PC-3 (cell line): ENCODE measurements at regions not wholly inside any gene's neighbourhood (a gene's known extent, or its start where the extent isn't known, plus 50 kb on each side); places are given as distances from the start of the nearest gene placed in this dataset.

Experiments
- ATAC-seq: fragments of 200-7000 bp; cut with Tn5 transposase; 2 replicates; pipeline ENCODE4 v1.9.1; 2020; ENCODE audit warnings: mild to moderate bottlenecking, moderate library complexity
- BruUV-seq: library from RNA; stranded (reverse); fragments of 400-500 nt; replicated peaks from 2 replicates; lab custom pipeline; 2021; lab: Mats Ljungman, UMichigan
- CTCF ChIA-PET: fragments of 300-600 bp; sonication (Branson Sonifier 250); formaldehyde crosslinking; loops from one replicate; lab custom pipeline; 2022; ENCODE audit warnings: antibody characterized with exemption; lab: Charles Lee
- POLR2A ChIA-PET: fragments of 300-600 bp; sonication (Branson Sonifier 250); formaldehyde crosslinking; loops from one replicate; lab custom pipeline; 2022; ENCODE audit warnings: antibody characterized with exemption; ENCODE audit not compliant: unreplicated experiment; lab: Charles Lee
- DNase-seq: peaks from one replicate; pipeline ENCODE4 v3.0.0-alpha.2; 2015
- H2AFZ ChIP-seq: fragments of 300-600 bp; sonication (generic); 2 replicates; pipeline ENCODE4 v1.6.0; 2016; ENCODE audit warnings: antibody characterized with exemption, low read length
- H3F3A ChIP-seq: fragments of 300-600 bp; sonication (generic); one replicate; pipeline ENCODE4 v1.6.0; 2017; ENCODE audit warnings: antibody characterized with exemption, low read length, control low read depth, mild to moderate bottlenecking; ENCODE audit not compliant: unreplicated experiment
- H3K27ac ChIP-seq: fragments of 300-600 bp; sonication (generic); 2 replicates; pipeline ENCODE4 v1.5.1; 2016; ENCODE audit warnings: mild to moderate bottlenecking, low read length
- H3K27me3 ChIP-seq: fragments of 300-600 bp; sonication (generic); 2 replicates; pipeline ENCODE4 v1.6.1; 2016; ENCODE audit warnings: low read length, mixed read lengths
- H3K36me3 ChIP-seq: fragments of 300-600 bp; sonication (generic); 2 replicates; pipeline ENCODE4 v1.6.1; 2016; ENCODE audit warnings: low read depth, mixed run types, low read length, mixed read lengths
- H3K4me1 ChIP-seq: fragments of 300-600 bp; sonication (generic); 2 replicates; pipeline ENCODE4 v1.5.1; 2016; ENCODE audit warnings: low read length; ENCODE audit not compliant: insufficient read depth
- H3K4me2 ChIP-seq: fragments of 300-600 bp; sonication (generic); 2 replicates; pipeline ENCODE4 v1.6.0; 2016; ENCODE audit warnings: low read length
- H3K4me3 ChIP-seq: fragments of 300-600 bp; sonication (generic); 2 replicates; pipeline ENCODE4 v1.5.1; 2016; ENCODE audit warnings: mild to moderate bottlenecking, low read length, mixed read lengths
- H3K79me2 ChIP-seq: fragments of 300-600 bp; sonication (generic); 2 replicates; pipeline ENCODE4 v1.6.1; 2017; ENCODE audit warnings: low read length, mixed read lengths
- H3K9ac ChIP-seq: fragments of 300-600 bp; sonication (generic); 2 replicates; pipeline ENCODE4 v1.6.0; 2016; ENCODE audit warnings: mild to moderate bottlenecking, low read length
- H3K9me2 ChIP-seq: fragments of 300-600 bp; sonication (generic); replicated peaks from 2 replicates; pipeline ENCODE4 v1.6.1; 2016; ENCODE audit warnings: mixed run types, low read length, mixed read lengths
- H3K9me3 ChIP-seq: fragments of 300-600 bp; sonication (generic); 2 replicates; pipeline ENCODE4 v1.6.1; 2016; ENCODE audit warnings: low read length, mixed read lengths
- H4K20me1 ChIP-seq: fragments of 300-600 bp; sonication (generic); 2 replicates; pipeline ENCODE4 v1.6.1; 2016; ENCODE audit warnings: low read length, mixed read lengths
- EZH2 ChIP-seq: fragments of 300-600 bp; sonication (generic); IDR thresholded peaks from one replicate; pipeline ENCODE4 v1.6.1; 2017; ENCODE audit warnings: antibody characterized with exemption, mild to moderate bottlenecking, low read length; ENCODE audit not compliant: unreplicated experiment
- EZH2phosphoT487 ChIP-seq: fragments of 300-600 bp; sonication (generic); IDR thresholded peaks from 2 replicates; pipeline ENCODE4 v1.6.1; 2018; ENCODE audit warnings: mild to moderate bottlenecking, antibody characterized with exemption, low read length, borderline replicate concordance
- intact Hi-C: fragments of 100-400 bp; cut with micrococcal nuclease; formaldehyde crosslinking; loops from 2 replicates; pipeline ENCODE4 v1.9.0; 2023
- TF ChIP-seq, protein P1 (sequence below): fragments of 300-600 bp; sonication (generic); conservative IDR thresholded peaks from 2 replicates; pipeline ENCODE4 v1.5.1; 2017; ENCODE audit warnings: antibody characterized with exemption, low read depth, mild to moderate bottlenecking, low read length

DNA sequence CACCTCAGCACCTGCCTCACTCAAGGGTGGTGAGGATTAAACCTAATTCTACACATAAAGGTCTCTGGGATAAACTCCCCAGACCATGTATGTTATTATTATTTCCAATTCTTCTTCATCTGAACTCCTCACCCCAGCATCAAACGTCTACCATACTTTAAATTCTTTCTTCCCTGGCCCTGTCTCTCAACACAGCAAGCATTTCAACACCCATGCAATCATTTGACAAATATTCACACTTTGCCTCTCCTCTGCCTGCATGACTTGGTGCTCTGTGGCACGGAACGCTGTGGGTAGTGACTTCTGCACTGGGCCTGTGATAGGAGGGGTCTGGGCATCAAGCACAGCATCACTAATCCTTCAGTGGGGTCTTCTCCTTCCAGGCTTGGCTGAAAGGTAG, 490.8 kb downstream of the TNS3 start:
- no peaks in the 10 kb centered on the region for H3K9me3 ChIP-seq
- no peak overlapping the region for H2AFZ ChIP-seq
- BruUV-seq: no TSS peak
- H3K36me3 ChIP-seq: no peaks in the 10 kb centered on the region
- no peak for DNase-seq
- H3K79me2 ChIP-seq: no peaks in the 10 kb centered on the region
- no peak overlapping the region for H3K27ac ChIP-seq
- H3K9ac ChIP-seq: no peak overlapping the region
- H3K9me2 ChIP-seq: no peaks in the 10 kb centered on the region
- POLR2A ChIA-PET: no interaction called here
- H3F3A ChIP-seq: no peaks in the 10 kb centered on the region
- H3K4me3 ChIP-seq: no peak overlapping the region
- ATAC-seq: no peak
- TF ChIP-seq, protein P1, sequence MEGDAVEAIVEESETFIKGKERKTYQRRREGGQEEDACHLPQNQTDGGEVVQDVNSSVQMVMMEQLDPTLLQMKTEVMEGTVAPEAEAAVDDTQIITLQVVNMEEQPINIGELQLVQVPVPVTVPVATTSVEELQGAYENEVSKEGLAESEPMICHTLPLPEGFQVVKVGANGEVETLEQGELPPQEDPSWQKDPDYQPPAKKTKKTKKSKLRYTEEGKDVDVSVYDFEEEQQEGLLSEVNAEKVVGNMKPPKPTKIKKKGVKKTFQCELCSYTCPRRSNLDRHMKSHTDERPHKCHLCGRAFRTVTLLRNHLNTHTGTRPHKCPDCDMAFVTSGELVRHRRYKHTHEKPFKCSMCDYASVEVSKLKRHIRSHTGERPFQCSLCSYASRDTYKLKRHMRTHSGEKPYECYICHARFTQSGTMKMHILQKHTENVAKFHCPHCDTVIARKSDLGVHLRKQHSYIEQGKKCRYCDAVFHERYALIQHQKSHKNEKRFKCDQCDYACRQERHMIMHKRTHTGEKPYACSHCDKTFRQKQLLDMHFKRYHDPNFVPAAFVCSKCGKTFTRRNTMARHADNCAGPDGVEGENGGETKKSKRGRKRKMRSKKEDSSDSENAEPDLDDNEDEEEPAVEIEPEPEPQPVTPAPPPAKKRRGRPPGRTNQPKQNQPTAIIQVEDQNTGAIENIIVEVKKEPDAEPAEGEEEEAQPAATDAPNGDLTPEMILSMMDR: no peak
- TF ChIP-seq EZH2phosphoT487 (no peak), EZH2 (no peak)
- CTCF ChIA-PET: interaction anchor here (0.6 kb wide), 1 partner anchor 13 kb away, joined by 3 read pairs; no protein-coding TSS in a partner anchor
- peaks cover 14% of the 10 kb centered on the region for H3K4me1 ChIP-seq
- H4K20me1 ChIP-seq: no peaks in the 10 kb centered on the region
- H3K4me2 ChIP-seq: no peak overlapping the region
- no peaks in the 10 kb centered on the region for H3K27me3 ChIP-seq
- intact Hi-C loops: no loop called here

DNA sequence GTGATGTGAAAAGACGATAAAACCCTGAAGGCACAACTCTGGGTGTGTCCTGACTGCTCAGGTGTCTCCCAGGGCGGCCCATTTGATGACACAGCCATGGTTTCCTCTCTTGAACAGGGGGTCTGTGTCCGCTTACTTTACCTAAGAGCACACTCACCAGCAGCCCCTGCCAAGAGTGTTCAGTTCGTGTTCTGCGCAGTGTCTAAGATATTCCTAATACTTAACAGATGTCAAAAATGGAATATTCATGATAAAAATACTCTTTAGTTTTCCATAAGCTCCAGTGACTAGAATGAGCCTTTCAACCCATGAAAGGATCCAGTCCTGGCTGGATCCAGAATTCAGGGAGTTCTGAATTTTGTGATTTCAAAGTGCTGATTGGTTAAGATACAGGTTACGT, 492.4 kb downstream of the TNS3 start:
- intact Hi-C loops: loop anchor here (2.0 to 10.0 kb wide), 7 partner anchors 157 to 737 kb away; no protein-coding TSS in a partner anchor
- Histone ChIP-seq H3K9ac (no peak overlapping the region), H3K4me2 (no peak overlapping the region), H3K36me3 (no peaks in the 10 kb centered on the region), H3K79me2 (no peaks in the 10 kb centered on the region), H2AFZ (no peak overlapping the region), H3K4me3 (no peak overlapping the region), H3K9me3 (no peaks in the 10 kb centered on the region), H3K27ac (no peak overlapping the region), H4K20me1 (no peaks in the 10 kb centered on the region), H3K4me1 (peaks cover 14% of the 10 kb centered on the region), H3K9me2 (no peaks in the 10 kb centered on the region), H3K27me3 (no peaks in the 10 kb centered on the region), H3F3A (no peaks in the 10 kb centered on the region)
- ChIA-PET CTCF (no interaction called here), POLR2A (no interaction called here)
- TF ChIP-seq, protein P1: no peak
- TF ChIP-seq EZH2 (no peak), EZH2phosphoT487 (no peak)
- DNase-seq (no peak), ATAC-seq (no peak)
- no TSS peak for BruUV-seq

DNA sequence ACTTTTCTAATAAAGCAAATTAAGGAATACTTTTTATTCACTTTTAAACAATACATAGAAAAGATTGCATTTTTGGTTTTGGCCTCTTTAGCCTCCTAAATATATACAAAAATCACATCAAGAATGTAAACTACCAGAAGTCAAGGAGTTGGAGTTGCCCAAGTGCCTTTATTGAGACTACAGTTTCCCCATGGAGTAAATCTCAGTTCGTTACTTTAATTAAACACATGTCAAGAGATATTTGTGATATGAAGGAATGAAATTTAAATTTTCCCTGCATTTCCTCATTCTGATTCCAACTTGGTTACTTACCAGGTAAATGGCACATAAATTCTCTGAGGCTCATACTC, 492.9 kb downstream of the TNS3 start:
- no TSS peak for BruUV-seq
- Histone ChIP-seq H3K36me3 (no peaks in the 10 kb centered on the region), H4K20me1 (no peaks in the 10 kb centered on the region), H3K79me2 (no peaks in the 10 kb centered on the region), H2AFZ (no peak overlapping the region), H3K4me3 (no peak overlapping the region), H3K9ac (no peak overlapping the region), H3K9me2 (no peaks in the 10 kb centered on the region), H3F3A (no peaks in the 10 kb centered on the region), H3K27ac (no peak overlapping the region), H3K27me3 (no peaks in the 10 kb centered on the region), H3K4me1 (peaks cover 14% of the 10 kb centered on the region), H3K9me3 (no peaks in the 10 kb centered on the region), H3K4me2 (no peak overlapping the region)
- no peak for TF ChIP-seq EZH2
- TF ChIP-seq EZH2phosphoT487: no peak
- TF ChIP-seq, protein P1: no peak
- intact Hi-C loops: loop anchor here (2.0 to 10.0 kb wide), 7 partner anchors 157 to 736 kb away; no protein-coding TSS in a partner anchor
- no peak for ATAC-seq
- POLR2A ChIA-PET: no interaction called here
- DNase-seq: no peak
- CTCF ChIA-PET: interaction anchor here (0.5 to 0.6 kb wide), 2 partner anchors 135 to 829 kb away, joined by 3 read pairs; no protein-coding TSS in a partner anchor
